Vagina (tissue), 2 donors: ENCODE measurements at regions not wholly inside any gene's neighbourhood (a gene's known extent, or its start where the extent isn't known, plus 50 kb on each side); places are given as distances from the start of the nearest gene placed in this dataset.
"Not testable (repeated sequence)": the region's sequence is repeated elsewhere in the genome, so short reads cannot be mapped to it uniquely, and the experiment has no call there.

ENCODE experiments used
- DNase-seq, 2 donors: peaks; one replicate each; pipeline ENCODE4 v3.0.0-alpha.2; 2017; ENCODE audit errors: extremely low spot score in 2 of 2
- H3K27ac ChIP-seq: fragments of 200-600 bp; sonication (generic); one replicate; pipeline ENCODE4 v1.5.1; 2019
- H3K27me3 ChIP-seq: fragments of 200-600 bp; sonication (generic); one replicate; pipeline ENCODE4 v1.5.1; 2019
- H3K36me3 ChIP-seq, 2 donors: fragments of 200-600 bp; sonication (generic); one replicate each; pipeline ENCODE4 v1.5.1; 2017 to 2019
- H3K4me1 ChIP-seq: fragments of 200-600 bp; sonication (generic); one replicate; pipeline ENCODE4 v1.5.1; 2019
- H3K4me3 ChIP-seq, 2 donors: fragments of 200-600 bp; sonication (generic); 1 replicate in 1 of 2; 2 replicates in 1 of 2; pipeline ENCODE4 v1.5.1; 2016 to 2019
- H3K9me3 ChIP-seq: fragments of 200-600 bp; sonication (generic); one replicate; pipeline ENCODE4 v1.5.1; 2019
- POLR2A ChIP-seq, 2 donors: fragments of 450-650 bp; IDR thresholded peaks; one replicate each; pipeline ENCODE4 v1.6.1; 2017; ENCODE audit warnings: antibody characterized with exemption in 2 of 2, mild to moderate bottlenecking in 2 of 2, moderate library complexity in 2 of 2
- POLR2AphosphoS5 ChIP-seq, 2 donors: sonication (generic); formaldehyde crosslinking; IDR thresholded peaks; one replicate each; pipeline ENCODE4 v1.9.0; 2017; ENCODE audit warnings: antibody characterized with exemption in 2 of 2, mild to moderate bottlenecking in 2 of 2, low read depth in 1 of 2; ENCODE audit not compliant: insufficient read depth in 1 of 2
- intact Hi-C: fragments of 100-400 bp; cut with DNase I; formaldehyde crosslinking; loops from one replicate; pipeline ENCODE4 v1.15.1; 2023
- TF ChIP-seq, protein P1 (sequence below), 3 experiments: fragments of 450-650 bp in 2 of 3; fragments of 200-600 bp in 1 of 3; sonication (generic) in 1 of 3; IDR thresholded peaks; one replicate each; pipeline ENCODE4 v1.5.1; 2017 to 2019; ENCODE audit warnings: antibody characterized with exemption in 3 of 3, mild to moderate bottlenecking in 2 of 3, moderate library complexity in 2 of 3

- no peaks in the 10 kb centered on the region for H3K27me3 ChIP-seq
- no peak overlapping the region for H3K4me3 ChIP-seq
- H3K9me3 ChIP-seq, result no peaks in the 10 kb centered on the region
- intact Hi-C loops, result no loop called here
- TF ChIP-seq POLR2A (IDR thresholded peaks at IDR 0.05), result no peak
- TF ChIP-seq, protein P1, sequence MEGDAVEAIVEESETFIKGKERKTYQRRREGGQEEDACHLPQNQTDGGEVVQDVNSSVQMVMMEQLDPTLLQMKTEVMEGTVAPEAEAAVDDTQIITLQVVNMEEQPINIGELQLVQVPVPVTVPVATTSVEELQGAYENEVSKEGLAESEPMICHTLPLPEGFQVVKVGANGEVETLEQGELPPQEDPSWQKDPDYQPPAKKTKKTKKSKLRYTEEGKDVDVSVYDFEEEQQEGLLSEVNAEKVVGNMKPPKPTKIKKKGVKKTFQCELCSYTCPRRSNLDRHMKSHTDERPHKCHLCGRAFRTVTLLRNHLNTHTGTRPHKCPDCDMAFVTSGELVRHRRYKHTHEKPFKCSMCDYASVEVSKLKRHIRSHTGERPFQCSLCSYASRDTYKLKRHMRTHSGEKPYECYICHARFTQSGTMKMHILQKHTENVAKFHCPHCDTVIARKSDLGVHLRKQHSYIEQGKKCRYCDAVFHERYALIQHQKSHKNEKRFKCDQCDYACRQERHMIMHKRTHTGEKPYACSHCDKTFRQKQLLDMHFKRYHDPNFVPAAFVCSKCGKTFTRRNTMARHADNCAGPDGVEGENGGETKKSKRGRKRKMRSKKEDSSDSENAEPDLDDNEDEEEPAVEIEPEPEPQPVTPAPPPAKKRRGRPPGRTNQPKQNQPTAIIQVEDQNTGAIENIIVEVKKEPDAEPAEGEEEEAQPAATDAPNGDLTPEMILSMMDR (IDR thresholded peaks at IDR 0.05), result no peak
- TF ChIP-seq POLR2AphosphoS5 (IDR thresholded peaks at IDR 0.05; ENCODE audit: insufficient read depth in 1 of 2, low read depth in 1 of 2), result no peak
- DNase-seq, result no peak
- no peaks in the 10 kb centered on the region for H3K36me3 ChIP-seq
- no peaks in the 10 kb centered on the region for H3K4me1 ChIP-seq
- no peak overlapping the region for H3K27ac ChIP-seq
Observed at GRCh38 chr5:40198736-40199135, 481.0 kb upstream of the PTGER4 start.

DNA sequence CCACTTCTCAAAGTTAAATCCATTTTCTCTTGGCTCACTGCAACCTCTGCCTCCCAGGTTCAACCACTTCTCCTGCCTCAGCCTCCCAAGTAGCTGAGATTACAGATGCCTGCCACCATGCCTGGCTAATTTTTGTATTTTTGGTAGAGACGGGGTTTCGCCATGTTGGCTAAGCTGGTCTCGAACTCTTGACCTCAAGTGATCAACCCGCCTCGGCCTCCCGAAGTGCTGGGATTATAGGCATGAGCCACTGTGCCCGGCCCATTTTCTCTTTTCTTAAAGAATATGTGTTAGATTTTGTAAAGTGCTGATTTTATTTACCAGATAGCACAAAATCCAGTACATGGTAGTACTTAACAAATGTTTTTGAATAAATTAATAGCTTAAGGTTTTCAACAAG lies 484.1 kb upstream of the PTGER4 start:
- DNase-seq, H3K27me3 ChIP-seq, H3K4me3 ChIP-seq, H3K4me1 ChIP-seq, H3K36me3 ChIP-seq, intact Hi-C loops, H3K27ac ChIP-seq, H3K9me3 ChIP-seq: not testable (repeated sequence)

DNA sequence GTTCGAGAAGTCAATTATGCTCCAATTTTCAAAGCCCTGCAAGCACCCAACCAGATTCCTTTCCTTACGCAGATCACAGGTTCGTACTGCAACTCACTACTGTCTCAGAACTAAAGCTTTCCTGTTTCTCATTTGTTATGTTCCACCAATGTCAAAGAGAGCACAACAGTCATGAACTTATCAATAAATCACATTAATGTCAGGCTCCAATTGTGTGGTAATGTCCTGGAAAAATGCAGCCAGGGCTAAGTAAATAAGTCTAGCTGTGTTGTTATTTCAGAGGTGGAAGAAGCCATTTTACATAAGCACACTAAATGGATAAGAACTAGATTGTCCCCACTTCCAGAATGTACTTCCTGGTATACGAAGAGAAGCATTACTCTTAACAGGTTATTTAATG lies 488.6 kb upstream of the PTGER4 start:
- no peak for DNase-seq
- intact Hi-C loops, result no loop called here
- TF ChIP-seq POLR2A (IDR thresholded peaks at IDR 0.05), result no peak
- TF ChIP-seq, protein P1 (IDR thresholded peaks at IDR 0.05), result no peak
- TF ChIP-seq POLR2AphosphoS5 (IDR thresholded peaks at IDR 0.05; ENCODE audit: insufficient read depth in 1 of 2, low read depth in 1 of 2), result no peak
- Histone ChIP-seq H3K9me3 (no peaks in the 10 kb centered on the region), H3K4me1 (no peaks in the 10 kb centered on the region), H3K36me3 (no peaks in the 10 kb centered on the region), H3K4me3 (no peak overlapping the region), H3K27me3 (no peaks in the 10 kb centered on the region), H3K27ac (no peak overlapping the region)

GRCh38 chr5:40172721-40173120 lies 507.0 kb upstream of the PTGER4 start:
- no peaks in the 10 kb centered on the region for H3K36me3 ChIP-seq
- no peaks in the 10 kb centered on the region for H3K4me1 ChIP-seq
- no peak for DNase-seq
- no peaks in the 10 kb centered on the region for H3K27me3 ChIP-seq
- TF ChIP-seq, protein P1 (IDR thresholded peaks at IDR 0.05), result no peak
- TF ChIP-seq POLR2A (IDR thresholded peaks at IDR 0.05) (no peak), POLR2AphosphoS5 (IDR thresholded peaks at IDR 0.05; ENCODE audit: insufficient read depth in 1 of 2, low read depth in 1 of 2) (no peak)
- intact Hi-C loops, result no loop called here
- no peak overlapping the region for H3K27ac ChIP-seq
- H3K4me3 ChIP-seq, result no peak overlapping the region
- no peaks in the 10 kb centered on the region for H3K9me3 ChIP-seq

GRCh38 chr5:40171971-40172370 lies 507.7 kb upstream of the PTGER4 start:
- Histone ChIP-seq H3K4me3 (no peak overlapping the region), H3K9me3 (no peaks in the 10 kb centered on the region), H3K27me3 (no peaks in the 10 kb centered on the region), H3K4me1 (no peaks in the 10 kb centered on the region), H3K36me3 (no peaks in the 10 kb centered on the region), H3K27ac (no peak overlapping the region)
- DNase-seq, result no peak
- intact Hi-C loops, result no loop called here
- no peak for TF ChIP-seq POLR2AphosphoS5 (IDR thresholded peaks at IDR 0.05; ENCODE audit: insufficient read depth in 1 of 2, low read depth in 1 of 2)

DNA sequence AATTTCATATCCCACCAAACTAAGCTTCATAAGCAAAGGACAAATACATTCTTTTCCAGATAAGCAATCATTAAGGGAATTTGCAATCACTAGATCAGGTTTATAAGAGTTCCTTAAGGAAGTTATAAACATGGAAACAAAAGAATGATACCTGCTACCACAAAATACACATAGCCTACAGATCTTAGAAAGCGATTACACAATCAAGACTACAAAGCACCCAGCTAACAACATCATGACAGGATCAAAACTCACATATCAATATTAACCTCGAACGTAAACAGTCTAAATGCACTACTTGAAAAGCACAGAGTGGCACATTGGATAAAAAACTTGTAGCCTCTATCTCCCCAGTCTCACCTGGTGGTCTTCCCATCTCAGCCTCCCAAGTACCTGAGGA lies 512.4 kb upstream of the PTGER4 start:
- TF ChIP-seq POLR2A (IDR thresholded peaks at IDR 0.05) (no peak), POLR2AphosphoS5 (IDR thresholded peaks at IDR 0.05; ENCODE audit: insufficient read depth in 1 of 2, low read depth in 1 of 2) (no peak)
- TF ChIP-seq, protein P1 (IDR thresholded peaks at IDR 0.05), result no peak
- H3K9me3 ChIP-seq, result no peaks in the 10 kb centered on the region
- no peaks in the 10 kb centered on the region for H3K27me3 ChIP-seq
- no peak overlapping the region for H3K4me3 ChIP-seq
- H3K36me3 ChIP-seq, result no peaks in the 10 kb centered on the region
- DNase-seq, result no peak
- H3K27ac ChIP-seq, result no peak overlapping the region
- H3K4me1 ChIP-seq, result no peaks in the 10 kb centered on the region
- intact Hi-C loops, result no loop called here
